Suppressor macrophage treated with lipopolysaccharide for 1 hour (primary cell): ENCODE measurements at regions not wholly inside any gene's neighbourhood (a gene's known extent, or its start where the extent isn't known, plus 50 kb on each side); places are given as distances from the start of the nearest gene placed in this dataset.
"Not testable (repeated sequence)": the region's sequence is repeated elsewhere in the genome, so short reads cannot be mapped to it uniquely, and the experiment has no call there.

Source experiments
- DNase-seq, 3 donors: peaks; one replicate each; pipeline ENCODE4 v3.0.0-alpha.2; 2020 to 2022

DNA sequence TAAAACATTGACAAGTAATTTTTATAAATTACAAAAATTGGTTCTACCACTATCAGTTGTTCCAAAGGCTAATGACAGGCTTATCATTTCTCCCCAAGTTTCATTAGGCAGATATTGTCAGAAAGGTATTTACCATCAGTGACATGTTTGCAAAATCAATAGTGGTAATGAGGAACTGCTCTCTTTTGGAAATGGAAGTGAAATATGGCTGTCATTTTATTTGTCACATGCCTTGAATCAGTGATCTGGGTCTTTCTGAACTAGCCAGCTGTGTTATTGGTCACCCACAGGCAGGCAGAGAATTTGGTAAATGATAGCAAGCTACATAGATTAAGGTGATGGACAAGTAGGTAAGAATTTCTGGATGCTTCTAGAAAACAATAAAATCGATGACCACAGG lies 268.0 kb upstream of the ARHGEF26 start:
- DNase-seq, result no peak

DNA sequence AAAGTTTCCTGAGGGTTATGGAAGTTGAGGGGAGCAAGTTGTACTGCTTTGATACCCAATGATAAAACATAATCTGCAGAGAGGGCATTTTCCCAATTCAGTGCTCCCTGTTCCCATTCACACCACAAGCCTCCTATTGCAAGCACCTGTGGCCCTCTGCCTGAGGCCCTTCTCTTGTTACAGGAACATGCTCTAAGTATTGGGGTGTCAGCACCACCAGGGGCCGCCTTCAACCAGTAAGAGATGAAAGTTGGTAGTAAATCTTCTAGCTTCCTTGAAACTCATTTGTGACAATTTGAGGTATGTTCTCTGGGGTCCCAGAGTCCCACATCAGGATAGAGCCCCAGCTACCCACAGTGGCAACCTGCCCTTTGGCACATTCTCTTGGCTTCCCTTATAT lies 265.4 kb upstream of the ARHGEF26 start:
- DNase-seq, result no peak

DNA sequence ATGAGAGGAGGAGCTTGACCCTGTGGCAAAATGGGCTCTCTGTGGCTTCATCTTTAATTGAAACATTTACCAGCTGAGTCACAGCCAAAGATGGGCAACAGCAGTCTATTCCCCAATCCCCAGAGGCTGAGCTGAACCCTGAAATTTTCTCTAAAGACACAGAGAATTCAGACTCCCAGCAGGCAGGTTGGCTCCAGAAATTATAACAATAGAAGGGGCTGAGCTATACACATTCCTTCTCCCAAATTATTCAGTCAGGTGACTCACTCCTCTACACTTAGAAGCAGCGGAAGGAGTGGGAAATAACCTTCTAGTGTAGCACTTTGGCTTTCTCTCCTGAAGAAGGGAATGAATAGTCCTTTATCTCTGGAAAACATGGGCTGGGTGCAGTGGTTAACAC lies 264.3 kb upstream of the ARHGEF26 start:
- no peak for DNase-seq

DNA sequence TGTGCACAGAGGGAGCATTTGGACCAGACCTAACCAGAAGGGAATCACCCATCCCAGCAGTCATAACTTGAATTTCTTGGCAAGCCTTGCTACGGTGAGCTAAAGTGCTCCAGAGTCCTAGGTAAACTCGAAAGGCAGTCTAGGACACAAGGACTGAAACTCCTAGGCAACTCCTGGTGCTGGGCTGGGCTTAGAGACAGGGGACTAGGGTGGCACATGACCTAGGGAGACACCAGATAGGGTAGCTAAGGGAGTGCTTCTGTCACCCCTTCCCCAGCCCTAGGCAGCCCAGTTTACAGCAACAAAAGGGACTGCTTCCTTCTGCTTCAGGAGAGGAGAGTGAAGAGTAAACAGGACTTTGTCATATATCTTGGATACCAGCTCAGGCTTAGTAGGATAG lies 256.4 kb upstream of the ARHGEF26 start:
- DNase-seq, result no peak

DNA sequence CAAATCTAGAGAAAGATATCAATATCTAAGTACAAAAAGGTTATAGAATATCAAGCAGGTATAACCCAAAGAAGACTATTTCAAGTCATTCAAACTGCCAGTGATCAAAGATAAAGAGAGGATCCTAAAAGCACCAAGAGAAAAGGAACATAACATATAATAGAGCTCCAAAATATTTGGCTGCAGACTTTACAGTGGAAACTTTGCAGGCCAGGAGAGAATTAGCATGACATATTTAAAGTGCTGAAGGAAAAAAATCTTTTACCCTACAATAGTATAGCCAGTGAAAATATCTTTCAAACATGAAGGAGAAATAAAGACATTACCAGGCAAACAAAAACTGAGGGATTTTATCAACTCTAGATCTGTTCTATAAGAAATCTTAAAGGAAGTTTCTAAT lies 254.3 kb upstream of the ARHGEF26 start:
- no peak for DNase-seq

DNA sequence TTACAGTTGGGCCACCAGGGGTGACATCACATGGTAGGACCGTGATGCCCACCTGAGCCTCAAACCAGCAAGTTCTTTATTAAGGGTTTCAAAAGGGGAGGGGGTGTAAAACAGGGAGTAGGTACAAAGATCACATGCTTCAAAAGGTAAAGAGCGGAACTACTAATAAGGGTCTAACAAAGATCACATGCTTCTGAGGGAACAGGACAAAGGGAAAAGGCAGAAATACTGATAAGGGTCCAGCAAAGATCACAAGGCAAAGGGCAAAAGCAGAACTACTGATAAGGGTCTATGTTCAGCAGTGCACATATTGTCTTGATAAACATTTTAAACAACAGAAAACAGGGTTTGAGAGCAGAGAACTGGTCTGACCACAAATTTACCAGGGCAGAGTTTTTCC lies 246.8 kb upstream of the ARHGEF26 start:
- not testable (repeated sequence) for DNase-seq

DNA sequence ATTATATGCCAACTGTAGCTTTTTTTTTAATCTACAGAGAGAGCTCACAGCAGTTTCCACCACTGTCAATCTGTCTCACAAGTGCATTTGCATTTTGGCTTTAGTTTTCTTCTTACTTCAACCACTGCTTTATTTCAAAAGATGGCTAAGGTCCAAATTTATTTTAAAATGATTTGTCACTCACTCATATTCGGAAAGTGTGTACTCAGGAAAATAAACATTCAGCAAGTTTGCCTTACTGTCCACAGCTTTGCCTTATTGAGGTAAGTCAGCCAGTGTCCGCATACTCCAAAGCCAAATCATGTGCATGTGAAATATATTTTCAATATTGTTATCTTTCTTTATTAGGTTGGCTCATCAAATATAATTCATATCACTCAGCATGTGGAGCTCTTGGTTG lies 240.7 kb upstream of the ARHGEF26 start:
- no peak for DNase-seq

DNA sequence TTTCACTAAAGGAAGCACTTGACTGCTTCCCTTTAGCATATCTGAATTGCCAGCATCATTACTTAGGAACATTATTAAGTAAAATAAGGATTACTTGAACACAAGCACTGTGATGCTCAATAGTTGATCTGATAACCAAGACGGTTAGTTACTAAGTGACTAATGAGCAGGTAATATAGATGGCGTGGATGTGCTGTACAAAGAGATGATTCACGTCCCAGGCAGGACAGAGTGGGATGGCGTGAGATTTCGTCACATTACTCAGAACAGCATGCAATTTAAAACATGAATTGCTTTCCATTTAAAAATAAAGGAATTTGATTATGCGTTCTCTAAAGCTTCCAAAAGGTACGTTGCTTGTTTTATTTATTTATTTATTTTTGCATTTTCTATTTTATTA lies 240.0 kb upstream of the ARHGEF26 start:
- DNase-seq, result no peak

DNA sequence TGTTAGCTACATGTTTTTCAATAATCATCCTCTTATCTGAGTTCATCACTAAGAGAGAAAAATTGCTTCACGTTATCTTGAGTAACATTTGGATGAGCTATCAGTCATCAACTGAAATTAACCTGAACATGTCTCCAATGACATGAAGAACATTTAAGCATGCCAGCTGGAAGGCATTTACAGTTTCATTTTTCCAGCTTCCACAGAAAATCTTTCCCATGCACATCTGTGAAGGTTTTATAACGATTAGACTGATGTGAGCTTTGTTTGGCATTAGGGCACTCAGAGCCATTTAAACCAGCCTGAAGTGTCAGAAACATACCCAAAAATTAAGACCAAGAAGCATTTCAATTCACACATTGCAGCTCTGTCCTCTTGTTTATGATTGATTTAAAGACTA lies 235.8 kb upstream of the ARHGEF26 start:
- no peak for DNase-seq

DNA sequence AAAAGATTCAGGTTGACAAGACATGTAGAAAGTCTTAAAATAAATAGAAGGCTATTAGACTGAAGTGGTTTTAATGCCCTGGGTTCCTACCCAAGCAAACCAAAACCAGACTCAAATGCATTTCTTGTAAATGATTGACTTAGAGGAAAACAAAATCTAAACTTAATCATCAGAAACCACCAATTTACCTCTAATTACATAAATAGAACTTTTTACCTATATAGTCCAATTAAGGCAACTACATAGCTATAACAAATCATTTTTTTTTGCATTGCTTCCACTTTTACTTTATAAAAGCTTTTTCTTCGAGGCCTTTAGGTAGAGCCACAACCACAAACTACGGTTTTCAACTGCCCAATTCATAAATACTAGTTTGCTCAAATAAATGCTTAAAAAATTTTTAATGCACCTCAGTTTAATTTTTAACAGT lies 231.3 kb upstream of the ARHGEF26 start:
- no peak for DNase-seq

DNA sequence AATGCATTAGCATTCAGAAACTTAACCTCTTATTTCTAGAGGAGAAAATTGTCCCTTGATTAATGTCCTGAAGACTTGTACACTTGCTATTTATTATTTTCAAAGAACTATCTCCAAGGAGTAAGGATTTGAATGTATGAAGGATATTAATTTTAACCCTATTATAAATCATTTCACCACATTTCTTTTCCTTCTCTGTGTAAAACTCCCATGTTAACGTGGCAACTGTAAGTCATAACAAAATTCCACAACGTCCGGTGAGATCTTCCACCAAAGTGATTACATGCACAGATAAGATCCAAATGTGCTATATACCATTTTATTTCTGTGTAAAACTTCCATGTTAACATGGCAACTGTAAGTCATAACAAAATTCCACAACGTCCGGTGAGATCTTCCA lies 229.1 kb upstream of the ARHGEF26 start:
- no peak for DNase-seq

DNA sequence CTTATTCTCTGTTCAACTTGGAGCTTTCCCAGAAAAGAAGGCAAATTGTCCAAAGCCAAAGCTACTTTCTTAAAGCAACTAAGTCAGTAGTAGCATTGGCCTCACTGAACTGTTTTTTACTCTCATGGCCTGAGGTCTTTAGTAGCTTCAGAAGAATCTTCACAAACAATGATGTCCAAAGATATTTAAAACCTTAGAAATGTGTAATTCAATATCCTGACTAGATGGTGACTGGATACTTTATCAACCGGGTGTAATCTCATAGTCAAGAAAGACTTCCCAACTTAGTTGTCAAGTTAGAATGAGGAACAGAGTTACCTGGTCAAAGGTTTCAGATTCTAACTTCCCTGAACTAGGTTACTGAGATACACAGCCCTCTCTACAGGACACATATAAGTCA lies 226.3 kb upstream of the ARHGEF26 start:
- DNase-seq, result peak in 1 of 3 donors; percentile 10

DNA sequence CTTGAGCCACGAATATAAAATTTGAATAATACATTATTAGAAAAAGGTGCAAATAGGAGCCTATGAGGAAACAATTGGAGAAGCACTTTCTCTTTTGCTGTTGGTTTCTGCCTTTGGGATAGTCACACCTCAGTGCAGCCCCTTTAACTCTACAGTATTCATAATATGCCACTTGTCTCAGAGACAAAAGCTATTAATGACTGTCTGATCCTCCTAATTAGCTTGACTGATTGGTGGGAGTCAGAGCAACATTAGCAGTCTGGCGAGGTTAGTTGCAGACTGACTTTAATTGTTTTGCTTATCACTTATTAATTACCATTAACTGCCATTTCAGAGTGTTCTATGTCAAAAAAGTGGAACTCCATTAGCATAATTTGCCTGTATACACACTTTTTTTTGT lies 225.0 kb upstream of the ARHGEF26 start:
- DNase-seq, result peak in 1 of 3 donors; percentile 4

DNA sequence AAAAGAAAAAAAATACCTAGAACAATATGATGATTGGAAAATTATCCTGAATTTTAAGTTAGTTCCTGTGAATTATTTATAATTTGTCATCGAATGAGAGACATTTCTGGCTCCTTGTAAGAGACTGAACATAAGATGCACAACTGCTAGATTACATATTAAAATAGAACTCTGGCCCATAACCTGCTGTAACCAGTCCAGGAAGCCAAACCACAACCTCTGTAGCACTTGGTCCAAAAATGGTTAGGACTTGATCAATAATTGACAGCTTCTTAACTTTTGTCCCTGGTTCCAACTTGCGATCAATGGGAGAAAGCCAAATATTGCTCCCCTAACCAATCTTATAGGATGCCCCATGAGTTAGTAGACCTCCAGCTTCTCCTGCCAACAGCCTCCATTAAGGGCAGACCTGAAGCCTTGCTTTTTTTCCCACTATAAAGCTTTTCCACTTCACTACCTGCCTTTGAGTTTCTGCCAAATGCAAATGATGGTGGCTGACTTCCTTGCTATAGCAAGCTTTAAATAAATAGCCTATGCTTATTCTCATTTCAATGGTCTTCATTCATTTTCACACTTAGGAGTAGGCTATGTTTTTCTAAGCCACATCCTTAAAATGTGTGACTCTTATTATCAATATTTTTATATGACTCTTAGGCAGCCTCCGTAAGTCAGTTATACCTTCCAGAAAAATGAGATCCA lies 224.0 kb upstream of the ARHGEF26 start:
- peak in 1 of 3 donors; percentile 10 for DNase-seq

DNA sequence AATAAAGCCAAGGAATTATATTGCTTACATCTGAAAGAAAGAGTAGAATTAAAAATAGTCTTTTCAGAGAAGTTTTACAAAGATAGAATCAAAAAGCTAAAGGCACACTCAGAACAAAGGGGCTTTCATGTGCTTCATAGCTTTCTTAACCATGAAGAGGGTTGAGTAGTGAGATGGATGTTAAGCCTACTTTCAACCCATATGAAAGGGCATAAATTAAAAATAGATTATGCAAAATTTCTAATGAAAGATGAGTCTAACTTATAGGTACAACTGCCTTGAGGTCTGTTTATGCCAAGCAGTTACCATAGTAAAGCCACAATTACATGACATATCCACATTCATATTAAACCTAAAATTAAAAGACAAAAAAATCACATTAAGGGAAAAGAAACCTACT lies 223.3 kb upstream of the ARHGEF26 start:
- DNase-seq, result peak in 1 of 3 donors; percentile 1

DNA sequence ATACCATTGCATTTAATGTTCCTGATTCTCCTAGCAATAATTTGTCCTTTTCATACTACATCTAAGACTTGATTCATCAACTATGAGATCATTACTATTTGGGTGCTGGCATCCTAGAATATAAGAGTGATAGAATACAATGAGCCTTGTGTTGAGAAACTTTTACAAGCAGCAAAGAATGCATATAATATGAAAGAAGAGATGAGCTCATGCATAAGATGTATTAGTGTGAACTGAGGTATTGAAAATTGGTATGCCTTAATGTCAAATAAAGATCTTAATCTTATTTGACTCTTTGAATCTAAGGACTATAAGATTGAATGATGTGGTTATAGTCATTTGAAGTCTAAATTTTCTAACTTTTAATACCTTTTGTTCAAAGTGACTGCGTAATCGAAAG lies 220.0 kb upstream of the ARHGEF26 start:
- DNase-seq, result peak in 1 of 3 donors; percentile 5

DNA sequence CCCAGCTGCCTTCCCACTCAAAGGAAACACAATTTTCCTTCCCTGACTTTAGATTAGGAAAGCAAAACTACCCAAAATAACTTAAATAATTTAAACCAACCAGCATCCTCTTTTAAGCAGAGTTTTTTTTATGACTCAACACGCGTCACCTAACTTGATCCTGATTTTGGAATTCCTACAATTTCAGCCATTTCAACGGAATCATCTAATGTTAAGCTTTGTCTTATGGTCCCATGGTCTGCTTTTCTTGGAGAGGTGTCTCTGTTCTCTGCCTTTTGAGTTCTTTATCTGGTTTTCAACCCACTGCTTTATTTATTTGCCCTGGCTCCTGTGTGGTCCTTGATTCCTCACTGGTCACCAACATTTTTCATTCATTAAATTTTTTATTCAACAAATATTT lies 219.2 kb upstream of the ARHGEF26 start:
- DNase-seq, result no peak

DNA sequence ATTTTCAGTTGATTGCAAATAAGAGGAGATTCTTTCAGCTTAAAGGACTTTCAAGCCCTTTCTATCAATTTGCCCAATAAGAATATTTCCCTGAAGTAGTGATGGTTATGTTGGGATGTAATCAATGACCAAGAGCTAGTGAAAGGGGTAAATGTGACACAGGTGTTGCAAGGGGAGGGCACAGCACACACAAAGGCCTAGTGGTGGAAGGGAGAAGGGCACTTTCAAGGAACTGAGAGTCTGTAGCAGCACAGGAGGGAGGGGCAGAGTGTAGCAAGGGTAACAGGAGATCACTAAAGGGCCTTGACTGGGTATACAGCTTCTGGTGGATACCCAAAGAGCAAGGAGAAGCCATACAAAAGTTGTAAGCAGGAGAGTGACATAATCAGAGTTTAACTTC lies 217.8 kb upstream of the ARHGEF26 start:
- peak in 1 of 3 donors; percentile 5 for DNase-seq

DNA sequence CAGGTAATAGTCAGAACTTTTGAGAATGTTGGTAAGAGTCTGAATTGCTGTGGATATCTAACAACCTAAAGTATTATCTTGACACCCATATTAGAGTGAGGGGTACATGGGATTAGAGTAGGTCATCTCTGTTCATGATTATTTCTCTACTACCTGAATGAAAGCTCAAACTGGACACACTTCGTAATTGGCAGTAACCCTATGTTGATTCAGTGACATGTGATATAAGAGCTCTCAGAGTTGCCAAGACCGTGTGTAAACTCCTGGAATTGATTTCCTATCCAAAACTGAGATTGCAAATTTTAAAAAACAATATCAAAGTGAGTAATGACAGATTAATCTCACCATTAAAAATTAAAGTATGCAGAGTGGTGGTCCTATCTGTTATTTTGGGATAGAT lies 214.8 kb upstream of the ARHGEF26 start:
- DNase-seq, result peak in 1 of 3 donors; percentile 2

DNA sequence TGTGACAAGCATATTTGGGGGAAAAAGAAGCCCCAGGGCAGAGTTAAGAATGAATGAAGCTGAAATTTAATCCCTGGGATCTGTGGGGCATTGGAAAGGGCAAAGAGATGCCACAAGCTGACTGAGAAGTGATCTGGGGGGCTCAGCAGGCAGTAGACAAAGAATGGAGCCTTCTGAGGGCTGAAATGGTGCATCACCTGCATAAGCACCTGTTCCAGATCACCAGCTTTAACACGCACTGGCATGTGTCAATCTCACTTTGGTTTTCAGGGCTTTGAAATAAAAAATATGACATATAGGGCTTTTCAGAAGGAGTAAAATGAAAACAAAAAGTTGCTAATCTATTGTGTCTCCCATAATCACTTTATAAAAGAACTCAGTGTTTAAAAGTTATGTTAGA lies 210.8 kb upstream of the ARHGEF26 start:
- no peak for DNase-seq

DNA sequence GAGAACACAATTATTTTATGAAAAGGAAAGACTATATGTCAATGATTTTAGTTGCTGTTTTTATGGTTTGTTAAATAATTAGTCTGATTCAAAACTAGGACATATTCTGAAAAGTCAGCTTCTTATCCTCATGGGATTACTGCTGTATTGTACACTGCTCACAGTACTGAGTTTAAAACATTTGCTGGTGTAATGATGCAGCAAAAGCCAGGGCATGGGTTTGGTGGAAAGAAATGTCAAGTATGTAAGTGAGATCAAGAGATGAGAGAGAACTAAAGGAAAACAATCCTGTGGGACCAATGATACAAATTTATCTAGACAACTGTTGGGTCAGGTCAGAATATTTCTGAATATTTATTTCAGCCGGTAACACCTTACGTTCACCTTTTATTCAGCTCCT lies 210.1 kb upstream of the ARHGEF26 start:
- DNase-seq, result peak in 1 of 3 donors; percentile 3

DNA sequence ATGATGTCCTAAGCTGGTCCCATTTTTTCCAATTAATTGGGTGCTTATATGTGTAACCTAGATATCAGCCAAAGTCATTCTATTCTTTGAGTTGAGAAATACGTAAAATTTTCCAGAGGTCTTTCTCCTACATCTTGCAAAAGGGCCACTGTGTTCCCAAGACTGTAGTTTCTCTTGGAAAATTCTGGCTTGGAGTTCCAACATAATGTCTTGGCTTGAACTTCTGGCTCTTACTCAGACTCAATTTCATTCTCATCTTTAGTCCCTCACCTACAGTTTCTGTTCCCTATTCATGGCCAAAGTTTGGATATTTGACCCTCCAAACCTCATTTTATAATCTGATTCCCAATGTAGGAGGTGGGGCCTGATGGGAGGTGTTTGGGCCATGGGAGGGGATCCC lies 201.4 kb upstream of the ARHGEF26 start:
- DNase-seq, result no peak

DNA sequence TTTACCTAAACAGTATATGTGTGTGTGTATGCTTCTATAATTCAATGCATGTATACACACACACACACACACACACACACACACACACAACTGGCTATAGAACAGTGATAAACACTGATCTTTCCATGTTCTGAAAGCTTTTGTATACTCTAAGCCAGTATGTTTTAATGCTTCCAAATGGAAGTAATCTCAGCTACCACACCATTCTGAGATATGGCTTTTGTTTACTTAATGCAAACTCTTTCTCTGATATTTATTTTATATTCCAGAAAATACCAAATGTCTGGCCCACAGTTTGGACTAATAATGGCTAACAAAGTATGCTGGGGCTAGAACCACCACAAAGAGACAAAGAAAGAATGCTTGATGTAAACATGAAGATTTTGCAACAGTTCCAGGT lies 199.4 kb upstream of the ARHGEF26 start:
- peak in 1 of 3 donors; percentile 13 for DNase-seq

DNA sequence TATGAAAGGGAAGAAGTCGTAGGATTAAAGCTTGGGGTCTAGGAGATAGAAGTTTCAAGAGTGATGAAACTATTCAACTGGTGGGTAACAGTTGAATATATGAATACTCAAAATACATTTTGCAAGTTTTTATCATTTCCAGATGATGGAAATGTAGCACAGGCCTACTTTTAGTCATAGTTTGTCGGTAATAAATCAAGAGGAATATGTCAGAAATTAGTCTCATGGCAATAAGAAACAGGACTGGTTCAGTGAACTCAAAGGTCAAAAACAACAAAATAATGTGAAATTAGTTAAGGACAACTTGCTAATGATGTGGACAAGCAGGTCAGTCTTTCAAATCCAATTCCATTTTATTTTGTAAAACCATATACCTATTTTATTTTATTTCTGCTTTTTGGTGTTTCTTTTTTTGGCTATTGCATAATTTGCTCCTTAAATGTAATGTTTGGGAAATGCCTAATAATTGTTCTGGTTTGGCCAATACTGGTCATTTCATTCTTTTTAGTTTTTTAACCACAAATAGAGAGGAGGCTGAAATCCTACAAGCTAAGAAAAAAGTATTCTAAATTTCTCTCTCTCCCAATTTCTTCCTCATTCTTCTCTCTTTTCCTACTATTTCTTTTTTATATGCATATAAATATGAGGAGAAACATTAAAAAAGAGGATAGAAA lies 195.2 kb upstream of the ARHGEF26 start:
- no peak for DNase-seq

DNA sequence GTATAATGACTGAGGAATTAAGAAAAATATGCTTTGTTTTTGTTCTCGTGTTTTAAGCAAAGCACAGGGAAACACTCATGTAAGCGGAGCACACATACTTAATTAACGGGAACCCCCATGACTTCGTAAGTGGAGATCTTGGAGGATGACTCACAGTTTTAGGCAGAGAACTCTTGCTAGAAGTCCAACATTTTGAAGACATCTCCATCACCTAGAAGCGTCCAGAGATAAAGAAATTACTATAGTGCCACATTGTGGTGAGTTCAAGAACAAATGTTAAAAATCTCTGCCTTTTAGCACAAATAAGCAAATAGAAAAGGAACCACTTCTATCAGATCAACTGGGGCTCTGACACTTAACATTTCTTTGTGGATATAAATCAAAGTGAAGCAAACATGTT lies 194.1 kb upstream of the ARHGEF26 start:
- DNase-seq, result peak; percentile 7 to 38 (median 32)
